BE2C (cell line): ENCODE measurements at regions not wholly inside any gene's neighbourhood (a gene's known extent, or its start where the extent isn't known, plus 50 kb on each side); places are given as distances from the start of the nearest gene placed in this dataset.
"Not testable (repeated sequence)": the region's sequence is repeated elsewhere in the genome, so short reads cannot be mapped to it uniquely, and the experiment has no call there.

Experiments
- DNase-seq: peaks from one replicate; pipeline ENCODE4 v3.0.0-alpha.2; 2020
- H3K27me3 ChIP-seq: fragments of 250-450 bp; sonication (Bioruptor Pico); 2 replicates; pipeline ENCODE4 v1.5.1; 2020; ENCODE audit warnings: mild to moderate bottlenecking
- H3K36me3 ChIP-seq: fragments of 250-450 bp; sonication (Bioruptor Pico); 2 replicates; pipeline ENCODE4 v1.5.1; 2020; ENCODE audit warnings: mild to moderate bottlenecking
- H3K4me1 ChIP-seq: fragments of 250-450 bp; sonication (Bioruptor Pico); 2 replicates; pipeline ENCODE4 v1.5.1; 2020
- H3K4me3 ChIP-seq: 2 replicates; pipeline ENCODE4 v1.5.1; 2011; ENCODE audit warnings: low read depth, low read length
- H3K9me3 ChIP-seq: fragments of 250-450 bp; sonication (Bioruptor Pico); 2 replicates; pipeline ENCODE4 v1.5.1; 2020
- CTCF ChIP-seq: IDR thresholded peaks from 2 replicates; pipeline ENCODE4 v1.5.1; 2012; ENCODE audit warnings: mild to moderate bottlenecking, low read depth, low read length

- H3K4me1 ChIP-seq = no peaks in the 10 kb centered on the region
- TF ChIP-seq CTCF = no peak
- no peaks in the 10 kb centered on the region for H3K9me3 ChIP-seq
- H3K4me3 ChIP-seq = no peak overlapping the region
- H3K27me3 ChIP-seq = no peaks in the 10 kb centered on the region
- H3K36me3 ChIP-seq = no peaks in the 10 kb centered on the region
- no peak for DNase-seq
These were observed 277.7 kb upstream of the MAP2 start for GRCh38 chr2:209145941-209146681.

GRCh38 chr2:209146682-209147320 is 277.0 kb upstream of the MAP2 start:
- H3K4me1 ChIP-seq = no peaks in the 10 kb centered on the region
- H3K9me3 ChIP-seq = no peaks in the 10 kb centered on the region
- no peaks in the 10 kb centered on the region for H3K36me3 ChIP-seq
- no peak for DNase-seq
- TF ChIP-seq CTCF = no peak
- no peak overlapping the region for H3K4me3 ChIP-seq
- no peaks in the 10 kb centered on the region for H3K27me3 ChIP-seq

GRCh38 chr2:209147981-209148380 is 275.9 kb upstream of the MAP2 start:
- H3K27me3 ChIP-seq = no peaks in the 10 kb centered on the region
- H3K4me1 ChIP-seq = no peaks in the 10 kb centered on the region; the same call in 1 of the 2 replicates
- DNase-seq = no peak
- no peaks in the 10 kb centered on the region for H3K36me3 ChIP-seq
- H3K9me3 ChIP-seq = no peaks in the 10 kb centered on the region
- H3K4me3 ChIP-seq = no peak overlapping the region
- no peak for TF ChIP-seq CTCF

GRCh38 chr2:209160800-209161588 is 262.9 kb upstream of the MAP2 start:
- Histone ChIP-seq H3K36me3 (no peaks in the 10 kb centered on the region), H3K9me3 (no peaks in the 10 kb centered on the region), H3K4me1 (no peaks in the 10 kb centered on the region), H3K4me3 (no peak overlapping the region), H3K27me3 (no peaks in the 10 kb centered on the region)
- TF ChIP-seq CTCF = no peak
- DNase-seq = no peak

GRCh38 chr2:209162129-209162528 is 261.7 kb upstream of the MAP2 start:
- Histone ChIP-seq H3K36me3 (no peaks in the 10 kb centered on the region), H3K27me3 (no peaks in the 10 kb centered on the region), H3K9me3 (no peaks in the 10 kb centered on the region), H3K4me1 (no peaks in the 10 kb centered on the region), H3K4me3 (no peak overlapping the region)
- TF ChIP-seq CTCF = no peak
- DNase-seq = no peak

GRCh38 chr2:209181984-209182383 is 241.9 kb upstream of the MAP2 start:
- no peak for DNase-seq
- Histone ChIP-seq H3K9me3 (no peaks in the 10 kb centered on the region), H3K4me1 (no peaks in the 10 kb centered on the region), H3K4me3 (no peak overlapping the region), H3K36me3 (no peaks in the 10 kb centered on the region), H3K27me3 (no peaks in the 10 kb centered on the region)
- no peak for TF ChIP-seq CTCF

- not testable (repeated sequence) for H3K9me3 ChIP-seq, DNase-seq, H3K27me3 ChIP-seq, H3K36me3 ChIP-seq, H3K4me3 ChIP-seq, H3K4me1 ChIP-seq
These were observed 237.0 kb upstream of the MAP2 start for GRCh38 chr2:209186886-209187285.
